Keratinocyte (primary cell): ENCODE measurements at regions not wholly inside any gene's neighbourhood (a gene's known extent, or its start where the extent isn't known, plus 50 kb on each side); places are given as distances from the start of the nearest gene placed in this dataset.

Source experiments
- CTCF ChIP-seq, 3 experiments: IDR thresholded peaks in 1 of 3; conservative IDR thresholded peaks in 1 of 3; optimal IDR thresholded peaks in 1 of 3; 2 replicates in 2 of 3; 3 replicates in 1 of 3; pipeline versions ENCODE3 to v1.5.1; 2011; ENCODE audit warnings: low read length in 3 of 3, mild to moderate bottlenecking in 3 of 3, moderate library complexity in 2 of 3, control low read depth in 1 of 3, inconsistent platforms in 1 of 3; ENCODE audit not compliant: insufficient read depth in 2 of 3; ENCODE audit errors: extremely low read depth in 1 of 3
- EZH2 ChIP-seq: IDR thresholded peaks from one replicate; pipeline ENCODE4 v1.6.1; 2012; ENCODE audit warnings: inconsistent platforms, mild to moderate bottlenecking, low read length, moderate library complexity

GRCh38 chrX:30151964-30152363, 63.4 kb upstream of the MAGEB2 start:
- TF ChIP-seq CTCF (optimal IDR thresholded peaks at IDR 0.05 in 1 of 3, IDR thresholded peaks at IDR 0.05 in 1 of 3, conservative IDR thresholded peaks at IDR 0.05 in 1 of 3; ENCODE audit: extremely low read depth in 1 of 3, insufficient read depth in 2 of 3, low read length in 3 of 3) (no peak), EZH2 (no peak)
